CD14-positive monocyte (primary cell): ENCODE measurements at regions not wholly inside any gene's neighbourhood (a gene's known extent, or its start where the extent isn't known, plus 50 kb on each side); places are given as distances from the start of the nearest gene placed in this dataset.

Experiments used
- DNase-seq, 3 donors: peaks; one replicate each; pipeline ENCODE4 v3.0.0-alpha.2; 2011 to 2022
- H2AFZ ChIP-seq: 2 replicates; pipeline ENCODE4 v1.6.0; 2012; ENCODE audit warnings: mild to moderate bottlenecking, low read depth, low read length, inconsistent platforms; ENCODE audit not compliant: insufficient read depth, poor library complexity, severe bottlenecking
- H3K27ac ChIP-seq, 2 donors: 1 replicate in 1 of 2; 2 replicates in 1 of 2; pipeline ENCODE4 v1.5.1; 2012 to 2013; ENCODE audit warnings: low read length in 2 of 2, control low read depth in 1 of 2, inconsistent platforms in 1 of 2, low read depth in 1 of 2, mild to moderate bottlenecking in 1 of 2
- H3K27me3 ChIP-seq, 2 donors: one replicate each; pipeline versions ENCODE4 v1.6.0 to v1.6.1; 2011 to 2013; ENCODE audit warnings: low read length in 2 of 2; ENCODE audit not compliant: control insufficient read depth in 2 of 2, insufficient read depth in 2 of 2
- H3K36me3 ChIP-seq, 2 donors: replicated peaks in 1 of 2; 1 replicate in 1 of 2; 2 replicates in 1 of 2; pipeline versions ENCODE4 v1.5.1 to v1.6.1; 2012 to 2013; ENCODE audit warnings: low read length in 2 of 2, control low read depth in 1 of 2, inconsistent platforms in 1 of 2, mild to moderate bottlenecking in 1 of 2; ENCODE audit not compliant: insufficient read depth in 2 of 2, control insufficient read depth in 1 of 2
- H3K4me1 ChIP-seq, 2 donors: 1 replicate in 1 of 2; 2 replicates in 1 of 2; pipeline versions ENCODE4 v1.5.1 to v1.6.1; 2012 to 2013; ENCODE audit warnings: low read length in 2 of 2, control low read depth in 1 of 2, inconsistent platforms in 1 of 2, mild to moderate bottlenecking in 1 of 2, moderate library complexity in 1 of 2; ENCODE audit not compliant: insufficient read depth in 2 of 2, control insufficient read depth in 1 of 2
- H3K4me2 ChIP-seq: replicated peaks from 2 replicates; pipeline ENCODE3; 2012; ENCODE audit warnings: low read length, moderate library complexity, mild to moderate bottlenecking; ENCODE audit not compliant: poor library complexity, severe bottlenecking; ENCODE audit errors: extremely low read depth
- H3K4me3 ChIP-seq, 3 experiments: fragments of 200-600 bp in 1 of 3; sonication (generic) in 1 of 3; replicated peaks in 1 of 3; 1 replicate in 2 of 3; 2 replicates in 1 of 3; pipeline ENCODE4 v1.5.1; 2011 to 2013; ENCODE audit warnings: low read length in 3 of 3, mild to moderate bottlenecking in 3 of 3, control low read depth in 2 of 3, low read depth in 2 of 3, inconsistent platforms in 1 of 3, moderate library complexity in 1 of 3
- H3K79me2 ChIP-seq: 2 replicates; pipeline ENCODE4 v1.6.0; 2012; ENCODE audit warnings: mild to moderate bottlenecking, control low read depth, inconsistent platforms, low read length, moderate library complexity; ENCODE audit not compliant: insufficient read depth
- H3K9ac ChIP-seq: 2 replicates; pipeline ENCODE4 v1.6.0; 2017; ENCODE audit warnings: low read length, mild to moderate bottlenecking; ENCODE audit not compliant: insufficient read depth, poor library complexity, severe bottlenecking
- H3K9me3 ChIP-seq, 2 donors: replicated peaks in 1 of 2; 1 replicate in 1 of 2; 2 replicates in 1 of 2; pipeline versions ENCODE4 v1.5.1 to v1.6.1; 2012 to 2013; ENCODE audit warnings: low read length in 2 of 2, control low read depth in 1 of 2; ENCODE audit not compliant: control insufficient read depth in 1 of 2, insufficient read depth in 1 of 2
- H4K20me1 ChIP-seq: 2 replicates; pipeline ENCODE4 v1.6.0; 2012; ENCODE audit warnings: mild to moderate bottlenecking, low read length, control low read depth, moderate library complexity; ENCODE audit not compliant: insufficient read depth
- H3K27ac Mint-ChIP-seq, 7 donors: one replicate each; pipeline ENCODE4 v1.8.0; 2020; ENCODE audit warnings: mild to moderate bottlenecking in 7 of 7, mixed read lengths in 7 of 7, moderate library complexity in 6 of 7, inconsistent platforms in 2 of 7
- H3K27me3 Mint-ChIP-seq, 3 donors: one replicate each; pipeline ENCODE4 v1.8.0; 2021 to 2022; ENCODE audit warnings: low read depth in 3 of 3, mild to moderate bottlenecking in 3 of 3, mixed read lengths in 3 of 3, moderate library complexity in 3 of 3, inconsistent platforms in 1 of 3
- H3K36me3 Mint-ChIP-seq, 2 donors: one replicate each; pipeline ENCODE4 v1.8.0; 2020; ENCODE audit warnings: mixed read lengths in 2 of 2, inconsistent platforms in 1 of 2, mild to moderate bottlenecking in 1 of 2
- H3K4me1 Mint-ChIP-seq: one replicate; pipeline ENCODE4 v1.8.0; 2020; ENCODE audit warnings: mild to moderate bottlenecking, mixed read lengths
- H3K4me3 Mint-ChIP-seq, 2 donors: one replicate each; pipeline ENCODE4 v1.8.0; 2020; ENCODE audit warnings: mild to moderate bottlenecking in 2 of 2, mixed read lengths in 2 of 2, moderate library complexity in 1 of 2
- H3K9me3 Mint-ChIP-seq, 7 donors: one replicate each; pipeline ENCODE4 v1.8.0; 2020 to 2022; ENCODE audit warnings: mixed read lengths in 7 of 7, mild to moderate bottlenecking in 6 of 7, moderate library complexity in 6 of 7, inconsistent platforms in 2 of 7
- WGBS: methylation state at CpG from one replicate; pipeline ENCODE4 v1.1.5; 2013; ENCODE audit warnings: missing lambda C conversion rate; ENCODE audit not compliant: insufficient coverage; 5-methylcytosine and 5-hydroxymethylcytosine counted together
- intact Hi-C, 2 donors: fragments of 100-400 bp; cut with micrococcal nuclease; formaldehyde crosslinking; loops; one replicate each; pipeline versions ENCODE4 v1.15.0 to v1.15.1; 2023
- TF ChIP-seq, protein P1 (sequence below): fragments of 200-600 bp; IDR thresholded peaks from one replicate; pipeline ENCODE4 v1.8.0; 2022; ENCODE audit warnings: antibody characterized with exemption, mild to moderate bottlenecking

DNA sequence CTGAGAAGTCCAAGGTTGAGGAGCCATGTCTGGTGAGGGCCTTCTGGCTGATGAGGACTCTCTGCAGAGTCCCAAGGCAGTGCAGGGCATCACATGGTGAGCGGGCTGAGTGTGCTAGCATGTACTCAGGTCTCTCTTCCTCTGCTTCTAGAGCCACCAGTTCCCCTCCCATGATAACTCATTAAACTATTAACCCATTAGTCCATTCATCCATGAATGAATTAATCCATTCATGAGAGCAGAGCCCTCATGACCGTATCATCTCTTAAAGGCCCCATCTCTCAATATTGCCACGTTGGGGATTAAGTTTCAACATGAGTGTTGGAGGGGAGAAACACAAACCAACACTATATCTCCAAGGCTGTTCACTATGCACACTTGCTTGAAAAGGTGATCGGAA, 83.7 kb downstream of the TMEM30B start:
- Mint-ChIP-seq H3K27ac (no peak overlapping the region), H3K9me3 (peaks cover 0 to 6% (median 0%) of the 10 kb centered on the region in 7 donors), H3K27me3 (peaks cover 12 to 49% (median 20%) of the 10 kb centered on the region in 3 donors), H3K4me1 (no peaks in the 10 kb centered on the region), H3K4me3 (no peak overlapping the region), H3K36me3 (no peaks in the 10 kb centered on the region)
- intact Hi-C loops, result no loop called here
- Histone ChIP-seq H4K20me1 (no peaks in the 10 kb centered on the region), H3K4me2 (no peak overlapping the region), H3K36me3 (no peaks in the 10 kb centered on the region), H2AFZ (no peak overlapping the region), H3K27me3 (peaks cover 14 to 26% of the 10 kb centered on the region in 2 donors), H3K27ac (no peak overlapping the region), H3K9ac (no peak overlapping the region), H3K9me3 (no peaks in the 10 kb centered on the region), H3K4me1 (no peaks in the 10 kb centered on the region), H3K79me2 (no peaks in the 10 kb centered on the region), H3K4me3 (no peak overlapping the region)
- 100% methylated on average over 1 of the region's 4 CpGs for WGBS
- TF ChIP-seq, protein P1, sequence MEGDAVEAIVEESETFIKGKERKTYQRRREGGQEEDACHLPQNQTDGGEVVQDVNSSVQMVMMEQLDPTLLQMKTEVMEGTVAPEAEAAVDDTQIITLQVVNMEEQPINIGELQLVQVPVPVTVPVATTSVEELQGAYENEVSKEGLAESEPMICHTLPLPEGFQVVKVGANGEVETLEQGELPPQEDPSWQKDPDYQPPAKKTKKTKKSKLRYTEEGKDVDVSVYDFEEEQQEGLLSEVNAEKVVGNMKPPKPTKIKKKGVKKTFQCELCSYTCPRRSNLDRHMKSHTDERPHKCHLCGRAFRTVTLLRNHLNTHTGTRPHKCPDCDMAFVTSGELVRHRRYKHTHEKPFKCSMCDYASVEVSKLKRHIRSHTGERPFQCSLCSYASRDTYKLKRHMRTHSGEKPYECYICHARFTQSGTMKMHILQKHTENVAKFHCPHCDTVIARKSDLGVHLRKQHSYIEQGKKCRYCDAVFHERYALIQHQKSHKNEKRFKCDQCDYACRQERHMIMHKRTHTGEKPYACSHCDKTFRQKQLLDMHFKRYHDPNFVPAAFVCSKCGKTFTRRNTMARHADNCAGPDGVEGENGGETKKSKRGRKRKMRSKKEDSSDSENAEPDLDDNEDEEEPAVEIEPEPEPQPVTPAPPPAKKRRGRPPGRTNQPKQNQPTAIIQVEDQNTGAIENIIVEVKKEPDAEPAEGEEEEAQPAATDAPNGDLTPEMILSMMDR, result no peak
- no peak for DNase-seq

DNA sequence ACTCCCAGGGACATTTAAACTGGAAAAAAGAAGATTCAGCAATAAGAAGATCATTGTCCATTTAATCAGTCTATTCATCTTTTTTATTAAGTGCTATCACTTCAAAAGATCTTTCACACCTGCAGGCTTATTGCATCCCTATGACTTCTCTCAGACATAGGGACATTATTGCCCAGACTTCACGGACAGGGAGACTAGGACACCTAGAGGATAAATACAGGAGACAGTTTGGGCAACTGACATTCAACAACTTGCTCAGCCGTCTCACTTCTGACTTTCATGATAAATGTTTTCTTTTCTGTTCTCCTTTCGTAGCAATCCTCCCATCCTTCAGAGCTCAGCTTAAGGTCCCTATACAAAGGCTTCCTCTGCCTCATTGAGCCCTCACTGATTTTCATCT, 84.3 kb downstream of the TMEM30B start:
- Histone ChIP-seq H3K4me1 (no peaks in the 10 kb centered on the region), H3K9me3 (no peaks in the 10 kb centered on the region), H2AFZ (no peak overlapping the region), H3K4me3 (no peak overlapping the region), H3K4me2 (no peak overlapping the region), H3K9ac (no peak overlapping the region), H3K36me3 (no peaks in the 10 kb centered on the region), H4K20me1 (no peaks in the 10 kb centered on the region), H3K79me2 (no peaks in the 10 kb centered on the region), H3K27me3 (peaks cover 17 to 27% of the 10 kb centered on the region in 2 donors), H3K27ac (no peak overlapping the region)
- intact Hi-C loops, result no loop called here
- H3K27ac Mint-ChIP-seq, result no peak overlapping the region
- H3K27me3 Mint-ChIP-seq, result peaks cover 12 to 49% (median 21%) of the 10 kb centered on the region in 3 donors
- TF ChIP-seq, protein P1, result no peak
- no peak overlapping the region for H3K4me3 Mint-ChIP-seq
- peaks cover 0 to 6% (median 0%) of the 10 kb centered on the region in 7 donors for H3K9me3 Mint-ChIP-seq
- DNase-seq, result no peak
- WGBS, result 89% methylated on average over 2 of the region's 3 CpGs
- H3K4me1 Mint-ChIP-seq, result no peaks in the 10 kb centered on the region
- H3K36me3 Mint-ChIP-seq, result no peaks in the 10 kb centered on the region
